Liver (tissue), 8 donors: ENCODE measurements at regions not wholly inside any gene's neighbourhood (a gene's known extent, or its start where the extent isn't known, plus 50 kb on each side); places are given as distances from the start of the nearest gene placed in this dataset.

Experiments
- DNase-seq: peaks from one replicate; pipeline ENCODE4 v3.0.0-alpha.2; 2017; ENCODE audit warnings: low spot score
- H3K27ac ChIP-seq, 2 donors: one replicate each; pipeline ENCODE4 v1.7.0; 2013; ENCODE audit warnings: inconsistent platforms in 2 of 2, low read length in 2 of 2, control low read depth in 1 of 2, low read depth in 1 of 2, mild to moderate bottlenecking in 1 of 2
- H3K27me3 ChIP-seq, 4 donors: one replicate each; pipeline versions ENCODE4 v1.6.1 to v1.7.0; 2013; ENCODE audit warnings: low read length in 3 of 4, inconsistent platforms in 1 of 4, mild to moderate bottlenecking in 1 of 4, moderate library complexity in 1 of 4; ENCODE audit not compliant: control insufficient read depth in 4 of 4, insufficient read depth in 4 of 4
- H3K36me3 ChIP-seq, 4 donors: one replicate each; pipeline versions ENCODE4 v1.6.1 to v1.7.0; 2013; ENCODE audit warnings: low read length in 3 of 4, mild to moderate bottlenecking in 3 of 4, low read depth in 1 of 4, moderate library complexity in 1 of 4; ENCODE audit not compliant: control insufficient read depth in 4 of 4, insufficient read depth in 3 of 4
- H3K4me1 ChIP-seq, 4 donors: one replicate each; pipeline versions ENCODE4 v1.6.1 to v1.7.0; 2013; ENCODE audit warnings: low read length in 3 of 4, mild to moderate bottlenecking in 3 of 4, moderate library complexity in 1 of 4; ENCODE audit not compliant: control insufficient read depth in 4 of 4, insufficient read depth in 4 of 4
- H3K4me3 ChIP-seq, 3 donors: one replicate each; pipeline versions ENCODE4 v1.6.1 to v1.7.0; 2013; ENCODE audit warnings: low read length in 3 of 3, control low read depth in 1 of 3, low read depth in 1 of 3, mild to moderate bottlenecking in 1 of 3
- H3K9ac ChIP-seq, 2 donors: one replicate each; pipeline ENCODE4 v1.7.0; 2013; ENCODE audit warnings: low read length in 2 of 2, mild to moderate bottlenecking in 2 of 2, moderate library complexity in 2 of 2, control low read depth in 1 of 2, low read depth in 1 of 2
- H3K9me3 ChIP-seq, 4 donors: one replicate each; pipeline versions ENCODE4 v1.6.1 to v1.7.0; 2013; ENCODE audit warnings: low read length in 3 of 4; ENCODE audit not compliant: control insufficient read depth in 4 of 4
- EGR1 ChIP-seq, 2 donors: IDR thresholded peaks; 2 replicates each; pipeline ENCODE4 v1.6.1; 2016 to 2018; ENCODE audit warnings: antibody characterized with exemption in 2 of 2, low read depth in 2 of 2
- FOXA1 ChIP-seq: IDR thresholded peaks from 2 replicates; pipeline ENCODE4 v1.6.1; 2016; ENCODE audit warnings: antibody characterized with exemption
- FOXA2 ChIP-seq: IDR thresholded peaks from 2 replicates; pipeline ENCODE4 v1.6.1; 2016; ENCODE audit warnings: antibody characterized with exemption
- GABPA ChIP-seq, 2 donors: IDR thresholded peaks in 1 of 2; conservative IDR thresholded peaks in 1 of 2; 2 replicates each; pipeline ENCODE4 v1.6.1; 2016; ENCODE audit warnings: antibody characterized with exemption in 2 of 2, mild to moderate bottlenecking in 1 of 2, moderate library complexity in 1 of 2
- HNF4A ChIP-seq, 2 donors: conservative IDR thresholded peaks; 2 replicates each; pipeline ENCODE4 v1.6.1; 2016; ENCODE audit warnings: antibody characterized with exemption in 2 of 2, mild to moderate bottlenecking in 2 of 2
- HNF4G ChIP-seq: IDR thresholded peaks from 2 replicates; pipeline ENCODE4 v1.6.1; 2016; ENCODE audit warnings: antibody characterized with exemption
- JUND ChIP-seq, 2 donors: IDR thresholded peaks; 2 replicates each; pipeline ENCODE4 v1.6.1; 2016; ENCODE audit warnings: antibody characterized with exemption in 2 of 2
- NR2F2 ChIP-seq: IDR thresholded peaks from 2 replicates; pipeline ENCODE4 v1.6.1; 2016; ENCODE audit warnings: antibody characterized with exemption
- RAD21 ChIP-seq, 2 donors: IDR thresholded peaks; 2 replicates each; pipeline ENCODE4 v1.6.1; 2016; ENCODE audit warnings: antibody characterized with exemption in 2 of 2, mild to moderate bottlenecking in 2 of 2
- RXRA ChIP-seq, 2 donors: IDR thresholded peaks; 2 replicates each; pipeline ENCODE4 v1.6.1; 2017 to 2018; ENCODE audit warnings: antibody characterized with exemption in 2 of 2, mild to moderate bottlenecking in 1 of 2
- SP1 ChIP-seq: IDR thresholded peaks from 2 replicates; pipeline ENCODE4 v1.6.1; 2018; ENCODE audit warnings: antibody characterized with exemption, mild to moderate bottlenecking
- TAF1 ChIP-seq: conservative IDR thresholded peaks from 2 replicates; pipeline ENCODE4 v1.6.1; 2016; ENCODE audit warnings: antibody characterized with exemption, mild to moderate bottlenecking
- YY1 ChIP-seq: IDR thresholded peaks from 2 replicates; pipeline ENCODE4 v1.6.1; 2016; ENCODE audit warnings: antibody characterized with exemption, mild to moderate bottlenecking
- WGBS: extraction: QIAGEN DNeasy Blood & Tissue Kit; methylation state at CpG from one replicate; pipeline ENCODE4 v1.1.7; 2013; 5-methylcytosine and 5-hydroxymethylcytosine counted together
- TF ChIP-seq, protein P1 (sequence below): fragments of 150-350 bp; IDR thresholded peaks from 2 replicates; pipeline ENCODE4 v1.5.1; 2017; ENCODE audit warnings: improper control_type of control experiment, low read depth, low read length; ENCODE audit not compliant: missing input control
- TF ChIP-seq, protein P2 (sequence below): IDR thresholded peaks from 2 replicates; pipeline ENCODE4 v1.6.1; 2016; ENCODE audit warnings: antibody characterized with exemption
- TF ChIP-seq, protein P3 (sequence below): IDR thresholded peaks from 2 replicates; pipeline ENCODE4 v1.6.1; 2016; ENCODE audit warnings: antibody characterized with exemption
- TF ChIP-seq, protein P4 (sequence below): IDR thresholded peaks from 2 replicates; pipeline ENCODE4 v1.6.1; 2016; ENCODE audit warnings: antibody characterized with exemption
- TF ChIP-seq, protein P5 (sequence below): IDR thresholded peaks from 2 replicates; pipeline ENCODE4 v1.6.1; 2016; ENCODE audit warnings: antibody characterized with exemption, mild to moderate bottlenecking
- donor health status: healthy.
- donor health status: healthy.
- donor health status: healthy.
- donor health status: healthy.
- donor health status: healthy.

DNA sequence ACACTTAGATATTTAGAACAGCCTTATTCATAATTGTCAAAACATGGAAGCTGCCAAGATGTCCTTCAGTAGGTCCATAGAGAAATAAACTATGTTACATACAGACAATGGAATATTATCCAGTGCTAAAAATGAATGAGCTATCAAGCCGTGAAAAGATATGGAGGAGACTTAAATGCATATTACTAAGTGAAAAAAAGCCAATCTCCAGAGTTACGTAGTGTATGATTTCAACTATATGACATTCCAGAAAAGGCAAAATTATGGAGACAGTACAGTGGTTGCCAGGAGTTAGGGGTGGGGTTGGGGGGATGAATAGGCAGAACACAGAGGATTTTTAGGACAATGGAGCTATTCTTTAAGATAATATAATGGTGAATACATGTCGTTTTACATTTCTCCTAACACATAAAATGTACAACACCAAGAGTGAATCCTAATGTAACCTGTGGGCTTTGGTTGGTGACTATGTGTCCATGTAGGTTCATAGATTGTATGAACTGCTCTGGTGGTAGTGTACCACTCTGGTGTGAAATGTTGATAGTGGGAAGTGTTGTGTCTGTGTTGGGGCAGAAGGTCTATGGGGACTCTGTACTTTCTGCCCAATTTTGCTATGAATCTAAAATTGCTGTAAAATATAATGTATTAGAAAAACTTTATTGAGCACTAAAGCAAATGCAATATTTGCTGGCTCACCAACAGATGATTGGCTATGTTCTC is 122.6 kb downstream of the USP22 start:
- Histone ChIP-seq H3K27ac (no peak overlapping the region), H3K4me1 (no peaks in the 10 kb centered on the region), H3K27me3 (no peaks in the 10 kb centered on the region), H3K4me3 (no peak overlapping the region), H3K9me3 (no peaks in the 10 kb centered on the region), H3K9ac (no peak overlapping the region), H3K36me3 (no peaks in the 10 kb centered on the region)
- WGBS: 57% methylated on average over 3 of the region's 3 CpGs
- no peak for DNase-seq
- TF ChIP-seq, protein P1, sequence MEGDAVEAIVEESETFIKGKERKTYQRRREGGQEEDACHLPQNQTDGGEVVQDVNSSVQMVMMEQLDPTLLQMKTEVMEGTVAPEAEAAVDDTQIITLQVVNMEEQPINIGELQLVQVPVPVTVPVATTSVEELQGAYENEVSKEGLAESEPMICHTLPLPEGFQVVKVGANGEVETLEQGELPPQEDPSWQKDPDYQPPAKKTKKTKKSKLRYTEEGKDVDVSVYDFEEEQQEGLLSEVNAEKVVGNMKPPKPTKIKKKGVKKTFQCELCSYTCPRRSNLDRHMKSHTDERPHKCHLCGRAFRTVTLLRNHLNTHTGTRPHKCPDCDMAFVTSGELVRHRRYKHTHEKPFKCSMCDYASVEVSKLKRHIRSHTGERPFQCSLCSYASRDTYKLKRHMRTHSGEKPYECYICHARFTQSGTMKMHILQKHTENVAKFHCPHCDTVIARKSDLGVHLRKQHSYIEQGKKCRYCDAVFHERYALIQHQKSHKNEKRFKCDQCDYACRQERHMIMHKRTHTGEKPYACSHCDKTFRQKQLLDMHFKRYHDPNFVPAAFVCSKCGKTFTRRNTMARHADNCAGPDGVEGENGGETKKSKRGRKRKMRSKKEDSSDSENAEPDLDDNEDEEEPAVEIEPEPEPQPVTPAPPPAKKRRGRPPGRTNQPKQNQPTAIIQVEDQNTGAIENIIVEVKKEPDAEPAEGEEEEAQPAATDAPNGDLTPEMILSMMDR: no peak
- TF ChIP-seq, protein P2, sequence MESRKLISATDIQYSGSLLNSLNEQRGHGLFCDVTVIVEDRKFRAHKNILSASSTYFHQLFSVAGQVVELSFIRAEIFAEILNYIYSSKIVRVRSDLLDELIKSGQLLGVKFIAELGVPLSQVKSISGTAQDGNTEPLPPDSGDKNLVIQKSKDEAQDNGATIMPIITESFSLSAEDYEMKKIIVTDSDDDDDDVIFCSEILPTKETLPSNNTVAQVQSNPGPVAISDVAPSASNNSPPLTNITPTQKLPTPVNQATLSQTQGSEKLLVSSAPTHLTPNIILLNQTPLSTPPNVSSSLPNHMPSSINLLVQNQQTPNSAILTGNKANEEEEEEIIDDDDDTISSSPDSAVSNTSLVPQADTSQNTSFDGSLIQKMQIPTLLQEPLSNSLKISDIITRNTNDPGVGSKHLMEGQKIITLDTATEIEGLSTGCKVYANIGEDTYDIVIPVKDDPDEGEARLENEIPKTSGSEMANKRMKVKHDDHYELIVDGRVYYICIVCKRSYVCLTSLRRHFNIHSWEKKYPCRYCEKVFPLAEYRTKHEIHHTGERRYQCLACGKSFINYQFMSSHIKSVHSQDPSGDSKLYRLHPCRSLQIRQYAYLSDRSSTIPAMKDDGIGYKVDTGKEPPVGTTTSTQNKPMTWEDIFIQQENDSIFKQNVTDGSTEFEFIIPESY: no peak
- TF ChIP-seq EGR1 (IDR thresholded peaks at IDR 0.05; ENCODE audit: low read depth in 2 of 2) (no peak), RXRA (IDR thresholded peaks at IDR 0.05) (no peak), GABPA (IDR thresholded peaks at IDR 0.05 in 1 of 2, conservative IDR thresholded peaks at IDR 0.05 in 1 of 2) (no peak), NR2F2 (no peak)
- TF ChIP-seq, protein P3, sequence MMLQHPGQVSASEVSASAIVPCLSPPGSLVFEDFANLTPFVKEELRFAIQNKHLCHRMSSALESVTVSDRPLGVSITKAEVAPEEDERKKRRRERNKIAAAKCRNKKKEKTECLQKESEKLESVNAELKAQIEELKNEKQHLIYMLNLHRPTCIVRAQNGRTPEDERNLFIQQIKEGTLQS: no peak

DNA sequence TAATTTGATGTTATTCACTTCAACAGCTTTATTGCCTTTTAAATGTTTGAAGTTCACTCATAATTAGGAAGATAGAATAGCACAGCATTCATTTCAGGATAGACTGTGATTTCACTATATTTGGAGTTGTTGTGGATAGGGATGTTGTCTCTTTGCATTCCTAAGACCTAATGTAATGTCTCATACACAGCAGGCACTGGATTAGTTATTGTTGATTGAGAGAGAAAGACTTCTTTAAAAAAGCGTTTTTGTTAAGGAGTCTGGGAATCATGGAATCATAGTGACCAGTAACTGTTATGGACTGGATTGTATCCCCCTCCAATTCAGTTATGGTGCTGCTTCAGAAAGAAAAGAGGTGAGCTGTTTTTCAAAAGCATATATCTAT is 122.0 kb downstream of the USP22 start:
- no peak for DNase-seq
- Histone ChIP-seq H3K4me3 (no peak overlapping the region), H3K27ac (no peak overlapping the region), H3K4me1 (no peaks in the 10 kb centered on the region), H3K9ac (no peak overlapping the region), H3K36me3 (no peaks in the 10 kb centered on the region), H3K9me3 (no peaks in the 10 kb centered on the region), H3K27me3 (peaks cover 0 to 2% (median 0%) of the 10 kb centered on the region in 4 donors)
- WGBS: 49% methylated on average over 1 of the region's 1 CpG
- TF ChIP-seq, protein P4, sequence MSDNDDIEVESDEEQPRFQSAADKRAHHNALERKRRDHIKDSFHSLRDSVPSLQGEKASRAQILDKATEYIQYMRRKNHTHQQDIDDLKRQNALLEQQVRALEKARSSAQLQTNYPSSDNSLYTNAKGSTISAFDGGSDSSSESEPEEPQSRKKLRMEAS: no peak
- TF ChIP-seq, protein P2: no peak
- no peak for TF ChIP-seq EGR1 (IDR thresholded peaks at IDR 0.05; ENCODE audit: low read depth in 2 of 2)
- TF ChIP-seq RAD21 (IDR thresholded peaks at IDR 0.05): no peak
- no peak for TF ChIP-seq YY1
- TF ChIP-seq RXRA (IDR thresholded peaks at IDR 0.05): no peak
- TF ChIP-seq, protein P1: no peak
- TF ChIP-seq JUND (IDR thresholded peaks at IDR 0.05): no peak
- TF ChIP-seq FOXA1: no peak
- no peak for TF ChIP-seq NR2F2
- TF ChIP-seq, protein P5, sequence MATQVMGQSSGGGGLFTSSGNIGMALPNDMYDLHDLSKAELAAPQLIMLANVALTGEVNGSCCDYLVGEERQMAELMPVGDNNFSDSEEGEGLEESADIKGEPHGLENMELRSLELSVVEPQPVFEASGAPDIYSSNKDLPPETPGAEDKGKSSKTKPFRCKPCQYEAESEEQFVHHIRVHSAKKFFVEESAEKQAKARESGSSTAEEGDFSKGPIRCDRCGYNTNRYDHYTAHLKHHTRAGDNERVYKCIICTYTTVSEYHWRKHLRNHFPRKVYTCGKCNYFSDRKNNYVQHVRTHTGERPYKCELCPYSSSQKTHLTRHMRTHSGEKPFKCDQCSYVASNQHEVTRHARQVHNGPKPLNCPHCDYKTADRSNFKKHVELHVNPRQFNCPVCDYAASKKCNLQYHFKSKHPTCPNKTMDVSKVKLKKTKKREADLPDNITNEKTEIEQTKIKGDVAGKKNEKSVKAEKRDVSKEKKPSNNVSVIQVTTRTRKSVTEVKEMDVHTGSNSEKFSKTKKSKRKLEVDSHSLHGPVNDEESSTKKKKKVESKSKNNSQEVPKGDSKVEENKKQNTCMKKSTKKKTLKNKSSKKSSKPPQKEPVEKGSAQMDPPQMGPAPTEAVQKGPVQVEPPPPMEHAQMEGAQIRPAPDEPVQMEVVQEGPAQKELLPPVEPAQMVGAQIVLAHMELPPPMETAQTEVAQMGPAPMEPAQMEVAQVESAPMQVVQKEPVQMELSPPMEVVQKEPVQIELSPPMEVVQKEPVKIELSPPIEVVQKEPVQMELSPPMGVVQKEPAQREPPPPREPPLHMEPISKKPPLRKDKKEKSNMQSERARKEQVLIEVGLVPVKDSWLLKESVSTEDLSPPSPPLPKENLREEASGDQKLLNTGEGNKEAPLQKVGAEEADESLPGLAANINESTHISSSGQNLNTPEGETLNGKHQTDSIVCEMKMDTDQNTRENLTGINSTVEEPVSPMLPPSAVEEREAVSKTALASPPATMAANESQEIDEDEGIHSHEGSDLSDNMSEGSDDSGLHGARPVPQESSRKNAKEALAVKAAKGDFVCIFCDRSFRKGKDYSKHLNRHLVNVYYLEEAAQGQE: no peak
- TF ChIP-seq FOXA2: no peak
- no peak for TF ChIP-seq HNF4G
- TF ChIP-seq SP1: no peak
- no peak for TF ChIP-seq TAF1
- no peak for TF ChIP-seq HNF4A (conservative IDR thresholded peaks at IDR 0.05)
- TF ChIP-seq, protein P3: no peak
